ENCODE measurements at regions not wholly inside any gene's neighbourhood (a gene's known extent, or its start where the extent isn't known, plus 50 kb on each side); places are given as distances from the start of the nearest gene placed in this dataset.

- TF ChIP-seq CTCF (conservative IDR thresholded peaks at IDR 0.05; ENCODE audit: low read depth, low read length) (no peak), EZH2 (IDR thresholded peaks at IDR 0.05; ENCODE audit: borderline replicate concordance, low read depth, low read length, poor library complexity, severe bottlenecking) (no peak)
Observed at GRCh38 chr7:25861164-25861496, 290.9 kb upstream of the NFE2L3 start.
